Neural cell (in vitro differentiated cells): ENCODE measurements at regions not wholly inside any gene's neighbourhood (a gene's known extent, or its start where the extent isn't known, plus 50 kb on each side); places are given as distances from the start of the nearest gene placed in this dataset.

Experiments
- CTCF ChIP-seq: fragments of 450-650 bp; IDR thresholded peaks from 2 replicates; pipeline ENCODE4 v1.5.1; 2014; ENCODE audit warnings: antibody characterized with exemption, mild to moderate bottlenecking, moderate library complexity; ENCODE audit not compliant: poor library complexity, severe bottlenecking
- EP300 ChIP-seq: fragments of 450-650 bp; conservative IDR thresholded peaks from 2 replicates; pipeline ENCODE4 v1.6.1; 2014; ENCODE audit warnings: antibody characterized with exemption, mild to moderate bottlenecking, moderate library complexity; ENCODE audit not compliant: poor library complexity, severe bottlenecking
- EZH2 ChIP-seq: fragments of 200-600, 300-800 bp; shearing (Covaris generic), sonication (generic); IDR thresholded peaks from 2 replicates; pipeline ENCODE4 v1.6.1; 2014; ENCODE audit warnings: antibody characterized with exemption, low read length, borderline replicate concordance, mild to moderate bottlenecking; ENCODE audit not compliant: insufficient read depth, poor library complexity, severe bottlenecking
- MXI1 ChIP-seq: fragments of 450-650 bp; conservative IDR thresholded peaks from 2 replicates; pipeline ENCODE4 v1.6.1; 2014; ENCODE audit warnings: antibody characterized with exemption, mild to moderate bottlenecking; ENCODE audit not compliant: poor library complexity, severe bottlenecking
- POLR2AphosphoS5 ChIP-seq: IDR thresholded peaks from 2 replicates; pipeline ENCODE4 v1.6.1; 2012
- RAD21 ChIP-seq: fragments of 450-650 bp; conservative IDR thresholded peaks from 2 replicates; pipeline ENCODE4 v1.6.1; 2014; ENCODE audit warnings: antibody characterized with exemption, mild to moderate bottlenecking, moderate library complexity
- REST ChIP-seq: IDR thresholded peaks from 2 replicates; pipeline ENCODE4 v1.6.1; 2012; ENCODE audit warnings: borderline replicate concordance
- SMC3 ChIP-seq: fragments of 450-650 bp; conservative IDR thresholded peaks from 2 replicates; pipeline ENCODE4 v1.6.1; 2014; ENCODE audit warnings: antibody characterized with exemption, mild to moderate bottlenecking, moderate library complexity; ENCODE audit not compliant: poor library complexity
- TAF1 ChIP-seq: IDR thresholded peaks from 2 replicates; pipeline ENCODE4 v1.6.1; 2012; ENCODE audit warnings: low read depth

GRCh38 chr11:80371931-80372330, 931.1 kb upstream of the TENM4 start:
- no peak for TF ChIP-seq CTCF
- no peak for TF ChIP-seq EZH2
- no peak for TF ChIP-seq POLR2AphosphoS5
- no peak for TF ChIP-seq EP300
- no peak for TF ChIP-seq REST
- no peak for TF ChIP-seq RAD21
- no peak for TF ChIP-seq MXI1
- no peak for TF ChIP-seq TAF1
- no peak for TF ChIP-seq SMC3
